ENCODE measurements at regions not wholly inside any gene's neighbourhood (a gene's known extent, or its start where the extent isn't known, plus 50 kb on each side); places are given as distances from the start of the nearest gene placed in this dataset.
A peak's percentile ranks its signal among the peaks of the same experiment; 100 is the strongest.

DNA sequence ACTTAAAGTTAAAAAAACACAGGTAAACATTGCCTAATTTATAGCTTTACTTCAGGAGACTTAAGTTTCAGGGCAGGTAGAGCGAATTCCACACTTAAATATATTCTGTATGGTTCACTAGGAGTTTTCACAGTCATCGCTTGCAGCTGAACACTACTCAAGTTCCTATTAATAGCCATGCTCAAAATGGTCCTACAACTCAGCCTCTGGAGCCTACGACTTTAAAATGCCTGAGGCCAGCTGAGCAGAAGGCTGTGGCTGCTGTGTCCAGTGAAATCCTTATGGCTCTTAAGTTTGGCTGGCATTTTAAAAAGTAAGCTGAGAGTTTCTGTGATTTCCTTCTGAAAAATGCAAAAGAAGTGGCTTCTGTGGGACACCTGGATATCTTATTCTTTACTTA, 105.4 kb upstream of the GLI3 start:
- no peak for ATAC-seq
- Mint-ChIP-seq H3K4me3 (no peak overlapping the region), H3K27me3 (no peaks in the 10 kb centered on the region), H3K36me3 (no peaks in the 10 kb centered on the region), H3K9me3 (no peaks in the 10 kb centered on the region), H3K27ac (no peak overlapping the region), H3K4me1 (no peaks in the 10 kb centered on the region)

DNA sequence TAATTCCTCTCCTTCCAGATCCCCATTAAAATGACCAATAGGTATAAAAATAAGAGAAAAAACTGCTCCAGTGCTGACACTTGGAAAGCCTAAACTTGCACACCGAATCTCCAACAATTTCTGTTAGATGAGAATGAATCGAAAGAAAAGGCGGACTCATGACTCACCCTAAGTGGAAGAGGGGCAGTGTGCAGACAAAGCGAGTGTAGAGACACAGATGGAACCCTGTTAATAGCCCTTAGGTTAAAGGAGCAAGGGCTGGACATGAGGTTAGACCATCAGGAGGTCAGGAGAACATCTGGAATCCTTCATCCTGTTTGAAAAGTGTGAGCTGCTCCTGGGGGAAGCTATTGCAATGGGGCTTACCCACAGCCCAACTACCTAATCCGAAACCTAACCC, 103.4 kb upstream of the GLI3 start:
- no peak overlapping the region for H3K27ac Mint-ChIP-seq
- H3K27me3 Mint-ChIP-seq, result no peaks in the 10 kb centered on the region
- no peaks in the 10 kb centered on the region for H3K9me3 Mint-ChIP-seq
- H3K4me1 Mint-ChIP-seq, result no peaks in the 10 kb centered on the region
- no peak overlapping the region for H3K4me3 Mint-ChIP-seq
- peak; percentile 22 for ATAC-seq
- no peaks in the 10 kb centered on the region for H3K36me3 Mint-ChIP-seq

DNA sequence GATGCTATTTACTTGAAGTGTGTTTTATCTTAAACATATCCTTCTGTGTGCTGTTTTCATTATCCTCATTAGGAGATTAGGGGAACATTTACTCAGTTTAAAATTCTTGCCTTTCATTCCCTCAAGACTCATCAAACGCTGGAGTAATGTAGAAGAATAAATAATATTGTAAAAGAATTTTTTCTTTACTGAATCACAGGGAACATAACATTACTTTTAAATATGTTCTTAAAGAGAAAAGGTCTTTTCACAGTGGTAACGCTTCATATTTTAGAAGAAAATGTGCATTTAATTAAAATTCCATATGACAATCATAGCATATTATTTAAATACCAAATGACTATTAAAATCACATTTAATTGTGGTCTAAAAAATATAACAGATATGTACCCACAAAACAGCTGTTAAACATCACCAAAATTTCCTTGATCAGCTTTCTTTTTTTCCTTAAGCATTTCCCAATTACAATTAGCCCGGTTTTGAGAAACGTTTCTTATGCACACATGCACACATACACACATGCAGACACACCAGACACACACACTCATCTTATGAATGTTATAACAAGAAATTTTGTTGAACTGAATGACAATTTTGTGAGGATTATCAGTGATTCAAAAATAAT, 102.0 kb upstream of the GLI3 start:
- Mint-ChIP-seq H3K27ac (no peak overlapping the region), H3K9me3 (peaks cover 4% of the 10 kb centered on the region), H3K27me3 (no peaks in the 10 kb centered on the region), H3K4me3 (no peak overlapping the region), H3K36me3 (no peaks in the 10 kb centered on the region), H3K4me1 (no peaks in the 10 kb centered on the region)
- no peak for ATAC-seq

- H3K27me3 Mint-ChIP-seq, result no peaks in the 10 kb centered on the region
- H3K36me3 Mint-ChIP-seq, result no peaks in the 10 kb centered on the region
- H3K27ac Mint-ChIP-seq, result no peak overlapping the region
- H3K4me1 Mint-ChIP-seq, result no peaks in the 10 kb centered on the region
- peaks cover 4% of the 10 kb centered on the region for H3K9me3 Mint-ChIP-seq
- no peak for ATAC-seq
- no peak overlapping the region for H3K4me3 Mint-ChIP-seq
Observed at GRCh38 chr7:42338231-42338915, 101.4 kb upstream of the GLI3 start.

GRCh38 chr7:42337225-42337905, 100.4 kb upstream of the GLI3 start:
- Mint-ChIP-seq H3K36me3 (no peaks in the 10 kb centered on the region), H3K4me1 (no peaks in the 10 kb centered on the region), H3K4me3 (no peak overlapping the region), H3K27me3 (no peaks in the 10 kb centered on the region), H3K9me3 (peaks cover 8% of the 10 kb centered on the region), H3K27ac (no peak overlapping the region)
- ATAC-seq, result no peak

GRCh38 chr7:42332605-42333222, 95.7 kb upstream of the GLI3 start:
- no peak for ATAC-seq
- H3K9me3 Mint-ChIP-seq, result peaks cover 12% of the 10 kb centered on the region
- H3K36me3 Mint-ChIP-seq, result no peaks in the 10 kb centered on the region
- no peak overlapping the region for H3K4me3 Mint-ChIP-seq
- no peaks in the 10 kb centered on the region for H3K27me3 Mint-ChIP-seq
- no peaks in the 10 kb centered on the region for H3K4me1 Mint-ChIP-seq
- no peak overlapping the region for H3K27ac Mint-ChIP-seq

GRCh38 chr7:42319631-42320030, 82.6 kb upstream of the GLI3 start:
- Mint-ChIP-seq H3K4me1 (no peaks in the 10 kb centered on the region), H3K4me3 (no peak overlapping the region), H3K9me3 (peaks cover 2% of the 10 kb centered on the region), H3K27ac (no peak overlapping the region), H3K27me3 (peaks cover 36% of the 10 kb centered on the region), H3K36me3 (no peaks in the 10 kb centered on the region)
- no peak for ATAC-seq

- ATAC-seq, result no peak
- H3K4me3 Mint-ChIP-seq, result no peak overlapping the region
- no peaks in the 10 kb centered on the region for H3K4me1 Mint-ChIP-seq
- no peak overlapping the region for H3K27ac Mint-ChIP-seq
- H3K9me3 Mint-ChIP-seq, result peaks cover 13% of the 10 kb centered on the region
- H3K36me3 Mint-ChIP-seq, result no peaks in the 10 kb centered on the region
- H3K27me3 Mint-ChIP-seq, result peaks cover 26% of the 10 kb centered on the region
Observed at GRCh38 chr7:42315631-42316030, 78.6 kb upstream of the GLI3 start.

- peaks cover 26% of the 10 kb centered on the region for H3K27me3 Mint-ChIP-seq
- ATAC-seq, result no peak
Observed at GRCh38 chr7:42315103-42315502, 78.1 kb upstream of the GLI3 start.

GRCh38 chr7:42314696-42315095, 77.7 kb upstream of the GLI3 start:
- no peak overlapping the region for H3K4me3 Mint-ChIP-seq
- H3K4me1 Mint-ChIP-seq, result no peaks in the 10 kb centered on the region

More at GRCh38 chr7:42315103-42315502, 78.1 kb upstream of the GLI3 start:
- Mint-ChIP-seq H3K4me1 (no peaks in the 10 kb centered on the region), H3K9me3 (peaks cover 14% of the 10 kb centered on the region), H3K36me3 (no peaks in the 10 kb centered on the region), H3K4me3 (no peak overlapping the region), H3K27ac (no peak overlapping the region)

DNA sequence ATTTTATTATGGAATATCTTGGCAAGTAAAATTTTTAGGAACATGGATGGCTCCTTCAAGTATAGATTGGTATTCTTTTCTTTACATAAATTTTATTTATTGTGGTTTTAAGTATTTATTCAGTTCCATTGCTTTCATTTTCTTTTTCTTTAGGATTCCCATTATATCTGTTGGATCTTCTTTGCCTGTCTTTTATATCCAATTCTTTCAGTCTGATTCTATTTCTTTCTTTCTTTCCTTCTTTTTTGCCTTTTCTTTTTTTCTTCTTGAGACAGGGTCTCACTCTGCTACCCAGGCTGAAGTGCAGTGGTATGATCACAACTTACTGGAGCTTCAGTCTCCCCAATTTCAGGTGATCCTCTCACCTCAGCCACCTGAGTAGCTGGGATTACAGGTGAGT, 74.2 kb upstream of the GLI3 start:
- H3K4me3 Mint-ChIP-seq, result no peak overlapping the region
- H3K9me3 Mint-ChIP-seq, result peaks cover 16% of the 10 kb centered on the region
- H3K27me3 Mint-ChIP-seq, result peaks cover 13% of the 10 kb centered on the region
- no peaks in the 10 kb centered on the region for H3K4me1 Mint-ChIP-seq
- H3K36me3 Mint-ChIP-seq, result no peaks in the 10 kb centered on the region
- H3K27ac Mint-ChIP-seq, result no peak overlapping the region
- no peak for ATAC-seq

More at GRCh38 chr7:42314696-42315095, 77.7 kb upstream of the GLI3 start:
- no peak for ATAC-seq
- H3K9me3 Mint-ChIP-seq, result peaks cover 14% of the 10 kb centered on the region
- H3K27ac Mint-ChIP-seq, result no peak overlapping the region
- peaks cover 26% of the 10 kb centered on the region for H3K27me3 Mint-ChIP-seq
- no peaks in the 10 kb centered on the region for H3K36me3 Mint-ChIP-seq

- Mint-ChIP-seq H3K4me1 (no peaks in the 10 kb centered on the region), H3K27ac (no peak overlapping the region), H3K9me3 (peaks cover 4% of the 10 kb centered on the region), H3K27me3 (no peaks in the 10 kb centered on the region), H3K4me3 (no peak overlapping the region), H3K36me3 (no peaks in the 10 kb centered on the region)
- no peak for ATAC-seq
Observed at GRCh38 chr7:42292991-42293521, 56.0 kb upstream of the GLI3 start.

DNA sequence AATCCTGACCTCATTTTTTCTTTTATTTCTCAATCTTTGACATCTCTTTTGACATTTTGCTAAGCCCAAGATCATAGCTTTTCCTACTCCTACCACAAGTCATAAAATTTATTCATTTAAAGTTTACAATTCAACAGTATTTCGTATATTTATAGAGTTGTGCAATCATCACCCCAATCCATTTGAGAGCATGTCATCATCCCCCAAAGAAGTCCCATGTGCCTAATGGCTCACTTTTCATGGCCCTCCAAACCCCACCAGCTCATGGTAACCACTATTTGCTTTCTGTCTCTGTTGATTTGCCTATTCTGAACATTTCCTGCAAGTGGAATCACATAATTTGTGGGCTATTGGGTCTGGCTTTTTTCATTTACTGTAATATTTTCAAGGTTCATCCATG, 52.5 kb upstream of the GLI3 start:
- H3K27ac Mint-ChIP-seq, result no peak overlapping the region
- H3K4me1 Mint-ChIP-seq, result no peaks in the 10 kb centered on the region
- H3K4me3 Mint-ChIP-seq, result no peak overlapping the region
- no peaks in the 10 kb centered on the region for H3K36me3 Mint-ChIP-seq
- H3K9me3 Mint-ChIP-seq, result peaks cover 4% of the 10 kb centered on the region
- ATAC-seq, result no peak
- no peaks in the 10 kb centered on the region for H3K27me3 Mint-ChIP-seq
